NOMO-1 (cell line): ENCODE measurements at regions not wholly inside any gene's neighbourhood (a gene's known extent, or its start where the extent isn't known, plus 50 kb on each side); places are given as distances from the start of the nearest gene placed in this dataset.
"Not testable (repeated sequence)": the region's sequence is repeated elsewhere in the genome, so short reads cannot be mapped to it uniquely, and the experiment has no call there.

ENCODE experiments used
- DNase-seq, 2 experiments: peaks; one replicate each; lab custom pipeline; 2025; ENCODE audit not compliant: unreplicated experiment in 2 of 2; lab: John Stamatoyannopoulos, UW

GRCh38 chr7:19963695-19964094, 190.3 kb upstream of the TMEM196 start:
- DNase-seq: no peak

DNA sequence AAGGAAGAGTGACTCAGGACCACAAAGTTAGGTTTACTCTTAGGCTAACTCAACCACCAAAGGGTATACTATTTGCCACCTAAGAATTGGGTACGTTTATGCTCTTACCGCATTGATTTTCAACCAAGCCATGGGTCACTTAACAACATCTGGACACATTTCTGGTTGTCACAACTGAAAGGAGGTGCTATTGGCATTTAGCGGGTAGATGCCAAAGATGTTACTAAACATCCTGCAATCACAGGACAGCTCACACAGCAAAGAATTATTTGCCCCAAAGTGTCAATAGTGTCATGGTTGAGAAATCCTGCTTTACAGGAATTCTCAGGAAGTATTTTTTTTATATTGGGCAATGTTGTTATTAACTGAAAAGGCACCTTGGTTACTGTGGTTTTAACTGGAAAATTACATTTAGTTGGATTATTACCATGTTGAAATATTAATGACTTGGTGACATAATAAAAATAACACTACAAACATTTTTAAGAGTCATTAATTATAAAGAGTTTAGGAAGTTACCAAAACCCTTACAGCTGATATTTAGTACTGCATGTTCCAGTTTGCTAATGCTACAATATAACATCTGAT, 185.0 kb upstream of the TMEM196 start:
- DNase-seq: peak; percentile 28 to 70

- DNase-seq: no peak
Observed at GRCh38 chr7:19957664-19958063, 184.2 kb upstream of the TMEM196 start.

DNA sequence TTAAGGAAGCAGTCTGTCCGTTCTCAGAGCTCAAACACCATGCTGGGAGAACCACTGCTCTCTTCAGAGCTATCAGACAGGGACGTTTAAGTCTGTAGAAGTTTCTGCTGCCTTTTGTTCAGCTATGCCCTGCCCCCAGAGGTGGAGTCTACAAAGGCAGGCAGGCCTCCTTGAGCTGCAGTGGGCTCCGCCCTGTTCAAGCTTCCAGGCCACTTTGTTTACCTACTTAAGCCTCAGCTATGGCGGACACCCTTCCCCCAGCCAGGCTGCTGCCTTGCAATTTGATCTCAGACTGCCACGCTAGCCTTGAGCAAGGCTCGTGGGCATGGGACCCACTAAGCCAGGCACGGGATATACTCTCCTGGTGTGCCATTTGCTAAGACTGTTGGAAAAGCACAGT, 180.7 kb upstream of the TMEM196 start:
- not testable (repeated sequence) for DNase-seq

DNA sequence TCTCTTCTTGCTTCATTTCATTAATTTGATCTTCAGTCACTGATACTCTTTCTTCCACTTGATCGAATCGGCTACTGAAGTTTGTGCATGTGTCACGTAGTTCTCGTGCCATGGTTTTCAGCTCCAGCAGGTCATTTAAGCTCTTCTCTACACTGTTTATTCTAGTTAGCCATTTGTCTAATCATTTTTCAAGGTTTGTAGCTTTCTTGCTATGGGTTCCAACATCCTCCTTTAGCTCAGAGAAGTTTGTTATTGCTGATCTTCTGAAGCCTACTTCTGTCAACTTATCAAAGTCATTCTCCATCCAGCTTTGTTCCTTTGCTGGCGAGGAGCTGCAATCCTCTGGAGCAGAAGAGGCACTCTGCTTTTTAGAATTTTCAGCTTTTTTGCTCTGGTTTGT, 180.0 kb upstream of the TMEM196 start:
- DNase-seq: not testable (repeated sequence)

DNA sequence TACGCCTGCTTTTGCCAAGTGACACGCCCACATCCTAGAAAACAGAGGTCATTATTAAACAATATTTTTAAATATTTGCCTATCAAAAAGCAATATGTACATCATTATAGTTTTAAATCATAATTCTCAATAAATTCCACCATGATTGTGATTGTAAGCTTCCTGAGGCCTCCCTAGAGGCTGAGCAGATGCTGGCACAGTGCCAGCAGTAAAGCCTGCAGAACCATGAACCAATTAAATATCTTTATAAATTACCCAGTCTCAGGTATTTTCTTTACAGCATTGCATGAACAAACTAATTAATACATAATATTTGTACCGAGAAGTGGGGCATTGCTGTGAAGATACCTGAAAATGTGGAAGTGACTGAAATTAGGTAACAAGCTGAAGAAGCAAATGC, 174.7 kb upstream of the TMEM196 start:
- no peak for DNase-seq

DNA sequence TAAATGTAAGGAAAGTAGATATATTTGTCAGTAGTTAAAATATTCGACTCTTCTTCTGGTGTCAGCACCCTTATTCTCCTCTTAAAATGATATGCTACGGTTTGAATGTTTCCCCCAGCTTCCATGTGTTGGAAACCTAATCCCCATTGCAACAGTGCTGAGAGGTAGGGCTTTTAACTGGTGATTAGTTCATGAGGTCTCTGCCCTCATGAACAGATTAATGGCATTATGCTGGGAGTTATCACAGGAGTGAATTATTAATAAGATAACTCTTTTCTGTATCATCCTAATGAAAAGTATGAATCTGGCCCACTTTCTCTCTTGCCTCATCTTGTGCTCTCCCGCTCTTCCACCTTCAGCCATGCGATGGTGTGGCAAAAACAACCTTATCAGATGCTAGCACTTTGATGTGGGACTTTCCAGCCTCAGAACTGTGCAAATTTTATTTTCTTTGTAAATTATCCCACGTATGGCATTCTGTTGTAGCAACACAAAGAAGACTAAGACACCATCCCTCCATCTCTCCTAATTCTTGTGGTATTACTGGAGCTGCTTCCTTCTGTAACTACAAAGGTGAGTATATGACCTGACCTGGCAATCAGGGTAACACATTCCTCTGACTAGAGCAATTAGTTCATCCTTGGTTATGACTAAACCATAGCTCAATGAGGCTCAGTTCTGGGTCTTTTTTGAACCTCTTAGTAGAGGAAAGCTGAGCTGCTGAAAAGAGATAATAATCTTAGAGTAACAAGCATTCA, 171.1 kb upstream of the TMEM196 start:
- DNase-seq: no peak

DNA sequence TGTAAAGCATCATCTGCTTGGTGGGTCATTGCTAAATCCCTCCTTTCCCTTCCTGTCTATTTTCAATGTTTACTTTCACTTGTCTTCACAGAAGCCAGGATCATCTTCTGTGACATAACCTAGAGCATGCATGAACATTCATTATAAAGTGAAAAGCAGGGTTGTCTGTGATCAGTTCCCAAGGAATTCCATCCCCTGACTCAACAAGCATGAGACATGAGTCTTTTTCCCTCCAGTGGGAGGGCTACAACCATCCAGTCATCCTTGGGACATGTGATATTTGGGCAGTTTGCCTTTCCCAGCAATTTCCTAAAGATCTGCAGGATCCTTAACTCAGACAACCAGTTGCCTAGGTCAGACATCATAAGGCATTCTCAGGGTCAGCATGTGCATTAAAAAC, 166.3 kb upstream of the TMEM196 start:
- no peak for DNase-seq

GRCh38 chr7:19932549-19933249, 159.3 kb upstream of the TMEM196 start:
- DNase-seq: no peak

DNA sequence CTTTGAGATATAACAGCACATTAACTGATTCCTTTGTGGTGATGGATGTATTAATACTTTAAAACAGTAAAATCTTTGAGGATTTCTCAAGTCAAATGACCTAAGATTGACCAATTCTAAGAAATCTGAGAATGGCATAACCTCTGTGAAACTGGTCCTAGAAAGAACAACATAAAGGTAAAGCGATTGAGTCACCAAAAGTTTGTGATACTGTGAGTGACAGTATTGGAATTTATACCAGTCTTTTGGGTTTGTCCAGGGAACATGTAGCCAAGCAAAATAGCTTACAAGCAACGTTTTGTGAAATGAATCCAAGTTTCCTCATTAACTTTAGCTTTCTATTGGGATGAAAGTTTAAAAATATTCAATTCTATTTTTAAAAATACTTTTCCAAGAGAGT, 157.4 kb upstream of the TMEM196 start:
- no peak for DNase-seq

GRCh38 chr7:19930051-19930450, 156.6 kb upstream of the TMEM196 start:
- DNase-seq: no peak

GRCh38 chr7:19928247-19928646, 154.8 kb upstream of the TMEM196 start:
- no peak for DNase-seq

DNA sequence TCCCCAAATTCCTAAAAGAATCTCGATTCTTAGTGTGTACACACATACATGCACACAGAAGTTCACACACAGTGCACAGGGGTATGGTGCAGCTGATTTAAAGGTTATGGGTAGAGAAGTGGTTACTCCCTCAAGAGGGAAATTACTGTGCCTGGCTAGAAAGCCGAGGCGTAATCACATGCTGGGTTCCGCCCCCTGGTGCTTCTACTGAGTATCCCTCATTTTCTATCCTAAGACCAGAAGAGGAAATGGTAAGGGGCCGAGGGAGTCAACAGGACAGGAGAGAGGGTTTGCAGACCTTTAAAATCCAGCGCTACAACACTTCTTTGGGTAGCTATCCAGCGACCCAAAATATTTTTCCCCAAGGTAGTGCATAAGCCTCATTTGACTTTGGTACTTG, 147.3 kb upstream of the TMEM196 start:
- no peak for DNase-seq

GRCh38 chr7:19920166-19920565, 146.7 kb upstream of the TMEM196 start:
- no peak for DNase-seq

DNA sequence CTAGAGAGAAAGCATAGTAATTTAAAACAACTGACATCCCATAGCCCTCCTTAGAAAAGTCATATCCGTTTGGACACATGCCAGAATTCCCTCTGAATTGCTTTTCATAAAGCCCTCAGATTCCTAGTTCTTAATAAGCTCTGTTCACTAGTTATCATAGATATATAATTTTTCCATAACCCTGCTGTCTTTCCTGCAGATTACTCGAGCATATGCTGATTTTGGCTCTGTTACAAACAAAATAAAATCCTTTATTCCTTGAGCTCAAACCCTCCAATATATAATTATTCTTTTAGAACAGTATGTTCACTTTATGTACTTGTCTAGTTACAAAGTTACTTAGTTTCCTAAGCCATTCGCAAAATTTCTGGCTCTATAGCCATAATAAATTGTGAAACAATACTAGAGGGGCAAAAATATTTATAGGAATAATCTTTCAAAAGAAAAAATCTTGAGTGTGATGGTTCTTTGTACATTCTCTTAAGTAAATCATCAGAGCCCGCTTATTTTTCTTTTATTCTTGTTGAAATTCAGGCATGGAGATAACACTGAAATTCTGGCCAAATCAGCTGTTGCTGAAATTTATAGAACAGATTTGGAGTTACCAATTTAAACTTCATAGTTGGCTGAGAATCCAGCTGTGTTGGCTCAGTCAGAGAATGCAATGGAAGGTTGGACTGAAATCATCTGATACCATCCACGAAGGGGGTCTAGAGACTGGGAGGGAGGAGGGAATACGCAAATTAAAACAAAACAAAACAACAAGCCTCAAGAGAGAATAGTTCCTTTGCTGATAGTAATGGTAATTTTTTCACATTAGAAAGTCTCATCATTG, 146.1 kb upstream of the TMEM196 start:
- DNase-seq: no peak

GRCh38 chr7:19916046-19916445, 142.6 kb upstream of the TMEM196 start:
- no peak for DNase-seq

DNA sequence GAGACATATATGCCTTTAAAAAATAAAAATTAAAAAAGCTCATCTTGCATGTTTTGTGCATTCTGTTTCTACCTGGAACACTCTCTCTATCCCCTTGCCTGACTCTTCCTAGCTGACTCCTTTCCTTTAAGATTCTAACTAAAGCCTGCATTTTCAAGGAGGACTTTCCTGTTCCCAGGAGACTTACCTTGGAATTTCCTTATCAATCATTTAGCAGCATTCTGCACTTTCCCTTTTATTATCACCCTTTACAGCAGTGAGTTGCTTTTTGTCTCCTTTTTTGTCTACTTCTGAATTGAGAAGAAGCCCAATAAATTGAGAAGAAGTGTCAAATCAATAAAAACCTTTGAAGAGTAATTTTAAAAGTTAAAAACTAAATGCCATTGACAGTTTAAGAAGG, 142.2 kb upstream of the TMEM196 start:
- DNase-seq: no peak

- no peak for DNase-seq
Observed at GRCh38 chr7:19914866-19915265, 141.4 kb upstream of the TMEM196 start.

GRCh38 chr7:19900118-19900517, 126.7 kb upstream of the TMEM196 start:
- DNase-seq: no peak

DNA sequence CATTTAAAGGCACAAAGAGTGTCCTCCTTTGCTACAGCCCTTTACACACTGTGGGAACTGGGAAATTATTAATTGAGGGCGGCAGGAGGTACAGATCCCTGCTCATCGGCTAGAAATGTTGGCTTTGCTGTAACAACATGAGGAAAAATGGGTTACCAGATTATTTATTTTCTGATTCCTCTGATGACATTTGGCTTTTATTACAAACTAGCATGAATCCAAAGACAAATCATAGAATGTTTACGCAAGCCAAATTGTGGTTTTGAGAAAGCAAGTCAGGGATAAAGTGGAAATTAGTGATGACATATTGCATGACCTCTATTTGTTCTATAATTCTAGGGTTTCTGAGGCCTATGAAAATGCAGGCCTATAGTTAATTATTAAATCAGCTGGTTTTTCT, 126.1 kb upstream of the TMEM196 start:
- DNase-seq: no peak

- not testable (repeated sequence) for DNase-seq
Observed at GRCh38 chr7:19882893-19883292, 109.5 kb upstream of the TMEM196 start.
